ENCODE measurements at regions not wholly inside any gene's neighbourhood (a gene's known extent, or its start where the extent isn't known, plus 50 kb on each side); places are given as distances from the start of the nearest gene placed in this dataset.

DNA sequence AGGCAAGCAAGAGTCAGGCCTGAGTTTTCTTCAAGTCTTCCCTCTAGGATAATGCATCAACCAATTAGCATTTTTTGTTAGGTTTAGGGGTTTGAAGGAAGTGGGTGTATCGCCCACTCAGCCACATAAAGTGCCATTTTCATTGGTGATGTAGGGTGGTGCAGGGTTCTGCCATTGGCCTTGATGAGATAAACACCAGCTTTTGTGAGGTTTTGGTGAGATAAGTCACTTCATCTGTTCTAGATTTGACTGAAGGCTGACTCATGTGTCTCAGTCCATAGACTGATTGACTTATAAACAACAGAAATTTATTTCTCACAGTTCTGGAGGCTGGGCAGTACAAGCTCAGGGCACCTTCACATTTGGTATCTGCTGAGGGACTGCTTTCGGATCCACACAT, 84.5 kb upstream of the C3orf80 start:
- Histone ChIP-seq H2BK120ac (ENCODE audit: low read depth, low read length) (no peak overlapping the region), H3K4me3 (ENCODE audit: insufficient read depth, low read depth, low read length) (no peak overlapping the region), H4K8ac (ENCODE audit: low read depth in 2 of 2, low read length in 2 of 2) (no peak overlapping the region), H3K27me3 (ENCODE audit: control insufficient read depth, insufficient read depth, low read length) (no peaks in the 10 kb centered on the region), H3K79me1 (ENCODE audit: low read depth in 1 of 2, low read length in 2 of 2) (no peaks in the 10 kb centered on the region), H3K23ac (ENCODE audit: low read depth, low read length) (no peak overlapping the region), H3K4me2 (ENCODE audit: low read depth, low read length) (no peak overlapping the region), H3K14ac (replicated peaks; ENCODE audit: low read depth, low read length) (no peak overlapping the region), H4K20me1 (ENCODE audit: insufficient read depth, low read length) (no peaks in the 10 kb centered on the region), H2BK5ac (ENCODE audit: low read depth, low read length, poor library complexity, severe bottlenecking) (no peak overlapping the region), H2AK5ac (ENCODE audit: low read depth, low read length) (no peak overlapping the region), H3K9me3 (ENCODE audit: control insufficient read depth, insufficient read depth, low read length) (no peaks in the 10 kb centered on the region; the same call in 1 of the 2 replicates), H3K56ac (ENCODE audit: extremely low read depth, insufficient read depth, low read length) (no peak overlapping the region), H3K4me1 (ENCODE audit: control insufficient read depth, insufficient read depth, low read length) (peaks cover 2% of the 10 kb centered on the region), H4K5ac (ENCODE audit: low read depth, low read length) (no peak overlapping the region), H3K27ac (ENCODE audit: insufficient read depth, low read length) (no peak overlapping the region), H2AK9ac (replicated peaks; ENCODE audit: low read depth, low read length, poor library complexity) (no peak overlapping the region), H3K9me1 (ENCODE audit: insufficient read depth, low read length) (no peaks in the 10 kb centered on the region), H2AFZ (replicated peaks; ENCODE audit: low read length, poor library complexity) (no peak overlapping the region), H4K91ac (ENCODE audit: insufficient read depth, low read depth, low read length) (no peak overlapping the region), H2BK15ac (ENCODE audit: low read depth, low read length) (no peak overlapping the region), H3K9ac (ENCODE audit: low read depth, low read length) (no peak overlapping the region), H3K18ac (ENCODE audit: low read depth, low read length) (no peak overlapping the region), H2BK20ac (ENCODE audit: low read depth, low read length) (no peak overlapping the region), H3K36me3 (ENCODE audit: control insufficient read depth, insufficient read depth, low read length) (no peaks in the 10 kb centered on the region), H3K4ac (ENCODE audit: low read depth, low read length) (no peak overlapping the region)
- WGBS, 2 experiments (ENCODE audit: extremely low coverage in 2 of 2, insufficient read length in 1 of 2): no CpG with 5 or more reads among the region's 2 CpGs
- no TSS peak for BruUV-seq (replicated peaks)
- intact Hi-C loops (cut with micrococcal nuclease) (no loop called here), dilution Hi-C loops (cut with HindIII; ENCODE audit: low sequenced_read_pairs, unreplicated experiment) (no loop called here), in situ Hi-C loops (cut with MboI; ENCODE audit: low sequenced_read_pairs) (no loop called here)
- ChIA-PET CTCF (no interaction called here), POLR2A (ENCODE audit: unreplicated experiment) (no interaction called here)
- ATAC-seq (ENCODE audit: low read depth) (no peak), DNase-seq (no peak)
- TF ChIP-seq RFX5 (IDR thresholded peaks at IDR 0.05; ENCODE audit: low read depth, low read length) (no peak), NFE2L2 (IDR thresholded peaks at IDR 0.05; ENCODE audit: low read depth, low read length) (no peak), BHLHE40 (IDR thresholded peaks at IDR 0.05; ENCODE audit: low read depth, low read length) (no peak), CEBPB (IDR thresholded peaks at IDR 0.05; ENCODE audit: low read depth, low read length) (no peak), MXI1 (IDR thresholded peaks at IDR 0.05; ENCODE audit: borderline replicate concordance, low read depth, low read length) (no peak), FOS (IDR thresholded peaks at IDR 0.05; ENCODE audit: low read depth, low read length) (no peak), RCOR1 (IDR thresholded peaks at IDR 0.05; ENCODE audit: insufficient replicate concordance, low read length) (no peak), MAZ (IDR thresholded peaks at IDR 0.05; ENCODE audit: borderline replicate concordance, low read depth, low read length) (no peak), RAD21 (IDR thresholded peaks at IDR 0.05; ENCODE audit: low read length) (no peak), SMC3 (IDR thresholded peaks at IDR 0.05; ENCODE audit: low read depth, low read length) (no peak), MAFK (IDR thresholded peaks at IDR 0.05; ENCODE audit: low read depth, low read length) (no peak), POLR2A (IDR thresholded peaks at IDR 0.05; ENCODE audit: low read depth, low read length) (no peak), CHD1 (IDR thresholded peaks at IDR 0.05; ENCODE audit: low read depth, low read length) (no peak)
- TF ChIP-seq, protein P1, sequence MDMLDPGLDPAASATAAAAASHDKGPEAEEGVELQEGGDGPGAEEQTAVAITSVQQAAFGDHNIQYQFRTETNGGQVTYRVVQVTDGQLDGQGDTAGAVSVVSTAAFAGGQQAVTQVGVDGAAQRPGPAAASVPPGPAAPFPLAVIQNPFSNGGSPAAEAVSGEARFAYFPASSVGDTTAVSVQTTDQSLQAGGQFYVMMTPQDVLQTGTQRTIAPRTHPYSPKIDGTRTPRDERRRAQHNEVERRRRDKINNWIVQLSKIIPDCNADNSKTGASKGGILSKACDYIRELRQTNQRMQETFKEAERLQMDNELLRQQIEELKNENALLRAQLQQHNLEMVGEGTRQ (IDR thresholded peaks at IDR 0.05; ENCODE audit: low read depth, low read length): no peak
- TF ChIP-seq, protein P2, sequence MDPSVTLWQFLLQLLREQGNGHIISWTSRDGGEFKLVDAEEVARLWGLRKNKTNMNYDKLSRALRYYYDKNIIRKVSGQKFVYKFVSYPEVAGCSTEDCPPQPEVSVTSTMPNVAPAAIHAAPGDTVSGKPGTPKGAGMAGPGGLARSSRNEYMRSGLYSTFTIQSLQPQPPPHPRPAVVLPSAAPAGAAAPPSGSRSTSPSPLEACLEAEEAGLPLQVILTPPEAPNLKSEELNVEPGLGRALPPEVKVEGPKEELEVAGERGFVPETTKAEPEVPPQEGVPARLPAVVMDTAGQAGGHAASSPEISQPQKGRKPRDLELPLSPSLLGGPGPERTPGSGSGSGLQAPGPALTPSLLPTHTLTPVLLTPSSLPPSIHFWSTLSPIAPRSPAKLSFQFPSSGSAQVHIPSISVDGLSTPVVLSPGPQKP (IDR thresholded peaks at IDR 0.05; ENCODE audit: borderline replicate concordance, low read depth, low read length): no peak
- TF ChIP-seq, protein P3, sequence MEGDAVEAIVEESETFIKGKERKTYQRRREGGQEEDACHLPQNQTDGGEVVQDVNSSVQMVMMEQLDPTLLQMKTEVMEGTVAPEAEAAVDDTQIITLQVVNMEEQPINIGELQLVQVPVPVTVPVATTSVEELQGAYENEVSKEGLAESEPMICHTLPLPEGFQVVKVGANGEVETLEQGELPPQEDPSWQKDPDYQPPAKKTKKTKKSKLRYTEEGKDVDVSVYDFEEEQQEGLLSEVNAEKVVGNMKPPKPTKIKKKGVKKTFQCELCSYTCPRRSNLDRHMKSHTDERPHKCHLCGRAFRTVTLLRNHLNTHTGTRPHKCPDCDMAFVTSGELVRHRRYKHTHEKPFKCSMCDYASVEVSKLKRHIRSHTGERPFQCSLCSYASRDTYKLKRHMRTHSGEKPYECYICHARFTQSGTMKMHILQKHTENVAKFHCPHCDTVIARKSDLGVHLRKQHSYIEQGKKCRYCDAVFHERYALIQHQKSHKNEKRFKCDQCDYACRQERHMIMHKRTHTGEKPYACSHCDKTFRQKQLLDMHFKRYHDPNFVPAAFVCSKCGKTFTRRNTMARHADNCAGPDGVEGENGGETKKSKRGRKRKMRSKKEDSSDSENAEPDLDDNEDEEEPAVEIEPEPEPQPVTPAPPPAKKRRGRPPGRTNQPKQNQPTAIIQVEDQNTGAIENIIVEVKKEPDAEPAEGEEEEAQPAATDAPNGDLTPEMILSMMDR (conservative IDR thresholded peaks at IDR 0.05; ENCODE audit: low read depth, low read length): no peak

Measured in IMR-90 (cell line).